GM12878 (cell line): ENCODE measurements at regions not wholly inside any gene's neighbourhood (a gene's known extent, or its start where the extent isn't known, plus 50 kb on each side); places are given as distances from the start of the nearest gene placed in this dataset.

ENCODE experiments used
- ATAC-seq: fragments of 200-7000 bp; cut with Tn5 transposase; 3 replicates; pipeline ENCODE4 v1.9.1; 2020; ENCODE audit warnings: mild to moderate bottlenecking, moderate library complexity
- BruUV-seq: library from RNA; stranded (reverse); fragments of 400-500 nt; replicated peaks from 2 replicates; lab custom pipeline; 2021; lab: Mats Ljungman, UMichigan
- CTCF ChIA-PET: fragments of 300-600 bp; sonication (Branson Sonifier 250); formaldehyde crosslinking; extraction: SDS; loops from one replicate; lab custom pipeline; 2021; ENCODE audit warnings: inconsistent platforms; lab: Yijun Ruan, JAX
- POLR2A ChIA-PET: fragments of 350-600 bp; formaldehyde crosslinking; extraction: SDS; loops from one replicate; lab custom pipeline; 2021; ENCODE audit warnings: inconsistent platforms; lab: Charles Lee
- RAD21 ChIA-PET: fragments of 300-600 bp; sonication (Branson Sonifier 250); formaldehyde crosslinking; loops from one replicate; lab custom pipeline; 2023; ENCODE audit warnings: antibody characterized with exemption; ENCODE audit not compliant: unreplicated experiment; lab: Charles Lee
- SMC1A ChIA-PET: fragments of 300-600 bp; sonication (Branson Sonifier 250); formaldehyde crosslinking; loops from one replicate; lab custom pipeline; 2023; ENCODE audit not compliant: unreplicated experiment, uncharacterized antibody; lab: Charles Lee
- DNase-seq: peaks from one replicate; pipeline ENCODE4 v3.0.0-alpha.2; 2011; ENCODE audit warnings: low read depth, low spot score
- FAIRE-seq: peaks from 3 replicates; lab custom pipeline; 2011; peaks lifted over from hg19 to GRCh38; lab: Jason Lieb, UNC
- H2AFZ ChIP-seq: 2 replicates; pipeline ENCODE4 v1.6.0; 2011; ENCODE audit warnings: low read depth, low read length, control low read depth; ENCODE audit not compliant: control insufficient read depth
- H3K27ac ChIP-seq: 2 replicates; pipeline ENCODE4 v1.5.1; 2011; ENCODE audit warnings: control low read depth; ENCODE audit not compliant: control insufficient read depth, insufficient read depth
- H3K27me3 ChIP-seq, 2 experiments: replicated peaks in 1 of 2; 2 replicates each; pipeline versions ENCODE4 v1.6.0 to v1.6.1; 2011; ENCODE audit warnings: low read length in 1 of 2; ENCODE audit not compliant: control insufficient read depth in 2 of 2, insufficient read depth in 2 of 2
- H3K36me3 ChIP-seq, 2 experiments: 2 replicates each; pipeline ENCODE4 v1.5.1; 2011; ENCODE audit warnings: low read length in 1 of 2; ENCODE audit not compliant: control insufficient read depth in 2 of 2, insufficient read depth in 2 of 2
- H3K4me1 ChIP-seq: 2 replicates; pipeline ENCODE4 v1.6.1; 2011; ENCODE audit warnings: mild to moderate bottlenecking, low read length, moderate library complexity, mixed read lengths; ENCODE audit not compliant: control insufficient read depth, insufficient read depth
- H3K4me2 ChIP-seq: 2 replicates; pipeline ENCODE4 v1.6.0; 2011; ENCODE audit warnings: control low read depth; ENCODE audit not compliant: control insufficient read depth, insufficient read depth
- H3K4me3 ChIP-seq: fragments of 200-600 bp; sonication (generic); 2 replicates; pipeline ENCODE4 v1.5.1; 2016
- H3K79me2 ChIP-seq: 2 replicates; pipeline ENCODE4 v1.6.0; 2011; ENCODE audit warnings: low read length; ENCODE audit not compliant: control insufficient read depth, insufficient read depth
- H3K9ac ChIP-seq: 2 replicates; pipeline ENCODE4 v1.8.0; 2011; ENCODE audit warnings: low read length, control low read depth, mixed read lengths; ENCODE audit not compliant: control insufficient read depth, insufficient read depth
- H3K9me3 ChIP-seq: replicated peaks from 3 replicates; pipeline ENCODE4 v1.5.1; 2011; ENCODE audit warnings: mild to moderate bottlenecking, low read length; ENCODE audit not compliant: control insufficient read depth, insufficient read depth
- H4K20me1 ChIP-seq: 2 replicates; pipeline ENCODE4 v1.6.0; 2011; ENCODE audit not compliant: control insufficient read depth, insufficient read depth
- NR2F1 ChIP-seq: fragments of 450-650 bp; conservative IDR thresholded peaks from 2 replicates; pipeline ENCODE4 v1.6.1; 2017; ENCODE audit warnings: mild to moderate bottlenecking
- POLR2A ChIP-seq: IDR thresholded peaks from 2 replicates; pipeline ENCODE4 v1.6.1; 2011; ENCODE audit warnings: low read depth, mild to moderate bottlenecking, low read length
- RCOR1 ChIP-seq: conservative IDR thresholded peaks from 2 replicates; pipeline ENCODE4 v1.6.1; 2012; ENCODE audit warnings: low read depth, low read length, improper control_type of control experiment
- SIX5 ChIP-seq: IDR thresholded peaks from 2 replicates; pipeline ENCODE4 v1.6.1; 2011; ENCODE audit warnings: mild to moderate bottlenecking, low read depth, low read length, moderate library complexity; ENCODE audit not compliant: severe bottlenecking
- WGBS: methylation state at CpG from one replicate; pipeline ENCODE4 v1.1.6; 2016; ENCODE audit warnings: low lambda C conversion rate; ENCODE audit not compliant: insufficient replicate concordance, insufficient coverage; ENCODE audit errors: missing lambda C conversion rate; 5-methylcytosine and 5-hydroxymethylcytosine counted together
- in situ Hi-C: fragments of 300-500 bp; cut with MboI; formaldehyde crosslinking; loops from 9 replicates; pipeline ENCODE4 v1.14.3; 2018; ENCODE audit warnings: mixed read lengths
- intact Hi-C: fragments of 100-400 bp; cut with micrococcal nuclease; formaldehyde crosslinking; loops from one replicate; pipeline ENCODE4 v1.14.2; 2022; ENCODE audit not compliant: unreplicated experiment
- TF ChIP-seq, protein P1 (sequence below): fragments of 450-650 bp; IDR thresholded peaks from 2 replicates; pipeline ENCODE4 v1.6.1; 2017; ENCODE audit warnings: antibody characterized with exemption, mild to moderate bottlenecking, moderate library complexity

GRCh38 chr4:46586566-46586965 lies 196.6 kb upstream of the GABRA2 start:
- Histone ChIP-seq H3K4me3 (no peak overlapping the region), H3K36me3 (no peaks in the 10 kb centered on the region), H2AFZ (no peak overlapping the region), H3K9me3 (no peaks in the 10 kb centered on the region), H3K4me1 (no peaks in the 10 kb centered on the region), H3K79me2 (no peaks in the 10 kb centered on the region), H3K9ac (no peak overlapping the region), H3K4me2 (no peak overlapping the region), H3K27ac (no peak overlapping the region), H3K27me3 (no peaks in the 10 kb centered on the region), H4K20me1 (no peaks in the 10 kb centered on the region)
- ATAC-seq (no peak), DNase-seq (no peak), FAIRE-seq (no peak)
- WGBS: 0% methylated on average over 2 of the region's 2 CpGs
- TF ChIP-seq SIX5 (no peak), RCOR1 (no peak), NR2F1 (no peak)
- TF ChIP-seq, protein P1, sequence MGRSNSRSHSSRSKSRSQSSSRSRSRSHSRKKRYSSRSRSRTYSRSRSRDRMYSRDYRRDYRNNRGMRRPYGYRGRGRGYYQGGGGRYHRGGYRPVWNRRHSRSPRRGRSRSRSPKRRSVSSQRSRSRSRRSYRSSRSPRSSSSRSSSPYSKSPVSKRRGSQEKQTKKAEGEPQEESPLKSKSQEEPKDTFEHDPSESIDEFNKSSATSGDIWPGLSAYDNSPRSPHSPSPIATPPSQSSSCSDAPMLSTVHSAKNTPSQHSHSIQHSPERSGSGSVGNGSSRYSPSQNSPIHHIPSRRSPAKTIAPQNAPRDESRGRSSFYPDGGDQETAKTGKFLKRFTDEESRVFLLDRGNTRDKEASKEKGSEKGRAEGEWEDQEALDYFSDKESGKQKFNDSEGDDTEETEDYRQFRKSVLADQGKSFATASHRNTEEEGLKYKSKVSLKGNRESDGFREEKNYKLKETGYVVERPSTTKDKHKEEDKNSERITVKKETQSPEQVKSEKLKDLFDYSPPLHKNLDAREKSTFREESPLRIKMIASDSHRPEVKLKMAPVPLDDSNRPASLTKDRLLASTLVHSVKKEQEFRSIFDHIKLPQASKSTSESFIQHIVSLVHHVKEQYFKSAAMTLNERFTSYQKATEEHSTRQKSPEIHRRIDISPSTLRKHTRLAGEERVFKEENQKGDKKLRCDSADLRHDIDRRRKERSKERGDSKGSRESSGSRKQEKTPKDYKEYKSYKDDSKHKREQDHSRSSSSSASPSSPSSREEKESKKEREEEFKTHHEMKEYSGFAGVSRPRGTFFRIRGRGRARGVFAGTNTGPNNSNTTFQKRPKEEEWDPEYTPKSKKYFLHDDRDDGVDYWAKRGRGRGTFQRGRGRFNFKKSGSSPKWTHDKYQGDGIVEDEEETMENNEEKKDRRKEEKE: no peak
- SMC1A ChIA-PET: interaction anchor here (0.7 kb wide), 1 partner anchor 12 kb away, joined by 3 read pairs; no protein-coding TSS in a partner anchor
- intact Hi-C loops: no loop called here
- no TSS peak for BruUV-seq
- RAD21 ChIA-PET: no interaction called here
- in situ Hi-C loops: no loop called here
- POLR2A ChIA-PET: no interaction called here
- CTCF ChIA-PET: no interaction called here

GRCh38 chr4:46581677-46582076 lies 191.7 kb upstream of the GABRA2 start:
- no peak overlapping the region for H3K27ac ChIP-seq
- ChIA-PET POLR2A (no interaction called here), SMC1A (interaction anchor here (1.0 kb wide), 1 partner anchor 17 kb away, joined by 3 read pairs; no protein-coding TSS in a partner anchor), RAD21 (no interaction called here), CTCF (no interaction called here)
- WGBS: 48% methylated on average over 4 of the region's 4 CpGs
- H3K4me1 ChIP-seq: no peaks in the 10 kb centered on the region
- DNase-seq (no peak), FAIRE-seq (no peak), ATAC-seq (no peak)
- no peak for TF ChIP-seq POLR2A
- H3K4me2 ChIP-seq: no peak overlapping the region
- H3K9ac ChIP-seq: no peak overlapping the region
- H3K36me3 ChIP-seq: no peaks in the 10 kb centered on the region
- no TSS peak for BruUV-seq
- no peaks in the 10 kb centered on the region for H4K20me1 ChIP-seq
- in situ Hi-C loops: no loop called here
- intact Hi-C loops: no loop called here
- no peaks in the 10 kb centered on the region for H3K9me3 ChIP-seq
- no peak overlapping the region for H2AFZ ChIP-seq
- H3K27me3 ChIP-seq: no peaks in the 10 kb centered on the region
- H3K4me3 ChIP-seq: no peak overlapping the region
- no peaks in the 10 kb centered on the region for H3K79me2 ChIP-seq
